Muscle of leg (tissue), 3 donors: ENCODE measurements at regions not wholly inside any gene's neighbourhood (a gene's known extent, or its start where the extent isn't known, plus 50 kb on each side); places are given as distances from the start of the nearest gene placed in this dataset.

Source experiments
- DNase-seq: peaks from one replicate; pipeline ENCODE4 v3.0.0; 2013
- H3K27ac ChIP-seq: one replicate; pipeline ENCODE4 v1.5.1; 2013; ENCODE audit warnings: mild to moderate bottlenecking, low read length, control low read depth
- H3K27me3 ChIP-seq: one replicate; pipeline ENCODE4 v1.6.1; 2013; ENCODE audit warnings: low read length; ENCODE audit not compliant: control insufficient read depth, insufficient read depth
- H3K36me3 ChIP-seq: one replicate; pipeline ENCODE4 v1.6.1; 2013; ENCODE audit warnings: low read length; ENCODE audit not compliant: control insufficient read depth, insufficient read depth
- H3K4me1 ChIP-seq: one replicate; pipeline ENCODE4 v1.6.1; 2013; ENCODE audit warnings: low read length; ENCODE audit not compliant: control insufficient read depth, insufficient read depth
- H3K4me3 ChIP-seq: one replicate; pipeline ENCODE4 v1.5.1; 2013; ENCODE audit warnings: low read length, control low read depth
- H3K9me3 ChIP-seq: replicated peaks from 2 replicates; pipeline ENCODE4 v1.6.1; 2013; ENCODE audit warnings: low read depth, low read length; ENCODE audit not compliant: control insufficient read depth
- WGBS: methylation state at CpG from one replicate; pipeline ENCODE4 v1.1.5; 2013; ENCODE audit warnings: missing lambda C conversion rate; ENCODE audit not compliant: insufficient coverage; 5-methylcytosine and 5-hydroxymethylcytosine counted together

- H3K4me3 ChIP-seq, result no peak overlapping the region
- no peaks in the 10 kb centered on the region for H3K9me3 ChIP-seq
- WGBS, result 86% methylated on average over 3 of the region's 18 CpGs
- no peak for DNase-seq
- no peaks in the 10 kb centered on the region for H3K36me3 ChIP-seq
- peaks cover 26% of the 10 kb centered on the region for H3K27me3 ChIP-seq
- no peak overlapping the region for H3K27ac ChIP-seq
- no peaks in the 10 kb centered on the region for H3K4me1 ChIP-seq
Observed at GRCh38 chr3:193771653-193772421, 178.8 kb downstream of the OPA1 start.

- 56% methylated on average over 8 of the region's 9 CpGs for WGBS
- DNase-seq, result no peak
Observed at GRCh38 chr3:193772422-193772763, 179.4 kb downstream of the OPA1 start.

GRCh38 chr3:193773266-193774220 is 180.5 kb downstream of the OPA1 start:
- no peaks in the 10 kb centered on the region for H3K4me1 ChIP-seq
- no peak overlapping the region for H3K27ac ChIP-seq
- H3K4me3 ChIP-seq, result no peak overlapping the region
- no peaks in the 10 kb centered on the region for H3K36me3 ChIP-seq
- H3K27me3 ChIP-seq, result peaks cover 30% of the 10 kb centered on the region
- no peaks in the 10 kb centered on the region for H3K9me3 ChIP-seq
- no peak for DNase-seq
- 61% methylated on average over 2 of the region's 8 CpGs for WGBS

More at GRCh38 chr3:193772422-193772763, 179.4 kb downstream of the OPA1 start:
- no peaks in the 10 kb centered on the region for H3K9me3 ChIP-seq
- H3K27me3 ChIP-seq, result peaks cover 26% of the 10 kb centered on the region
- H3K4me1 ChIP-seq, result no peaks in the 10 kb centered on the region
- no peak overlapping the region for H3K4me3 ChIP-seq
- H3K27ac ChIP-seq, result no peak overlapping the region
- H3K36me3 ChIP-seq, result no peaks in the 10 kb centered on the region

GRCh38 chr3:193774272-193774915 is 181.4 kb downstream of the OPA1 start:
- DNase-seq, result no peak
- no peaks in the 10 kb centered on the region for H3K36me3 ChIP-seq
- H3K27me3 ChIP-seq, result peaks cover 36% of the 10 kb centered on the region
- H3K27ac ChIP-seq, result no peak overlapping the region
- no peak overlapping the region for H3K4me3 ChIP-seq
- H3K4me1 ChIP-seq, result no peaks in the 10 kb centered on the region
- no peaks in the 10 kb centered on the region for H3K9me3 ChIP-seq
- 76% methylated on average over 2 of the region's 7 CpGs for whole genome bisulfite sequencing

GRCh38 chr3:193774916-193775285 is 181.9 kb downstream of the OPA1 start:
- no peak for DNase-seq
- Histone ChIP-seq H3K4me1 (no peaks in the 10 kb centered on the region), H3K9me3 (no peaks in the 10 kb centered on the region), H3K27ac (no peak overlapping the region), H3K4me3 (no peak overlapping the region), H3K27me3 (peaks cover 40% of the 10 kb centered on the region), H3K36me3 (no peaks in the 10 kb centered on the region)
- 64% methylated on average over 6 of the region's 6 CpGs for WGBS

GRCh38 chr3:193775421-193776077 is 182.5 kb downstream of the OPA1 start:
- H3K36me3 ChIP-seq, result no peaks in the 10 kb centered on the region
- WGBS, result 67% methylated on average over 4 of the region's 11 CpGs
- H3K27ac ChIP-seq, result no peak overlapping the region
- no peak for DNase-seq
- H3K4me3 ChIP-seq, result no peak overlapping the region
- H3K27me3 ChIP-seq, result peaks cover 42% of the 10 kb centered on the region
- no peaks in the 10 kb centered on the region for H3K9me3 ChIP-seq
- H3K4me1 ChIP-seq, result peaks cover 3% of the 10 kb centered on the region

- WGBS, result 40% methylated on average over 1 of the region's 7 CpGs
- DNase-seq, result no peak
- no peak overlapping the region for H3K4me3 ChIP-seq
- no peaks in the 10 kb centered on the region for H3K9me3 ChIP-seq
- H3K4me1 ChIP-seq, result peaks cover 11% of the 10 kb centered on the region
- no peak overlapping the region for H3K27ac ChIP-seq
- H3K36me3 ChIP-seq, result no peaks in the 10 kb centered on the region
- H3K27me3 ChIP-seq, result peaks cover 41% of the 10 kb centered on the region
Observed at GRCh38 chr3:193776626-193777358, 183.8 kb downstream of the OPA1 start.

- no peak for DNase-seq
- 60% methylated on average over 4 of the region's 9 CpGs for WGBS
- Histone ChIP-seq H3K9me3 (no peaks in the 10 kb centered on the region), H3K27me3 (peaks cover 39% of the 10 kb centered on the region), H3K27ac (no peak overlapping the region), H3K36me3 (no peaks in the 10 kb centered on the region), H3K4me3 (no peak overlapping the region), H3K4me1 (peaks cover 13% of the 10 kb centered on the region)
Observed at GRCh38 chr3:193777524-193777923, 184.5 kb downstream of the OPA1 start.

GRCh38 chr3:193778676-193779075 is 185.7 kb downstream of the OPA1 start:
- H3K27me3 ChIP-seq, result peaks cover 39% of the 10 kb centered on the region
- WGBS, result 83% methylated on average over 9 of the region's 10 CpGs
- peaks cover 13% of the 10 kb centered on the region for H3K4me1 ChIP-seq
- DNase-seq, result no peak
- H3K9me3 ChIP-seq, result no peaks in the 10 kb centered on the region
- H3K27ac ChIP-seq, result no peak overlapping the region
- no peak overlapping the region for H3K4me3 ChIP-seq
- H3K36me3 ChIP-seq, result no peaks in the 10 kb centered on the region
